NOMO-1 treated with DMSO at 0.1 percent for 48 hours (cell line): ENCODE measurements at regions not wholly inside any gene's neighbourhood (a gene's known extent, or its start where the extent isn't known, plus 50 kb on each side); places are given as distances from the start of the nearest gene placed in this dataset.
A peak's percentile ranks its signal among the peaks of the same experiment; 100 is the strongest.
"Not testable (repeated sequence)": the region's sequence is repeated elsewhere in the genome, so short reads cannot be mapped to it uniquely, and the experiment has no call there.

ENCODE experiments used
- DNase-seq: peaks from one replicate; lab custom pipeline; 2025; ENCODE audit not compliant: unreplicated experiment; lab: John Stamatoyannopoulos, UW

GRCh38 chr15:50857763-50858162 is 50.7 kb upstream of the AP4E1 start:
- DNase-seq = no peak

GRCh38 chr15:50854601-50855490 is 53.6 kb upstream of the AP4E1 start:
- DNase-seq = peak; percentile 74

DNA sequence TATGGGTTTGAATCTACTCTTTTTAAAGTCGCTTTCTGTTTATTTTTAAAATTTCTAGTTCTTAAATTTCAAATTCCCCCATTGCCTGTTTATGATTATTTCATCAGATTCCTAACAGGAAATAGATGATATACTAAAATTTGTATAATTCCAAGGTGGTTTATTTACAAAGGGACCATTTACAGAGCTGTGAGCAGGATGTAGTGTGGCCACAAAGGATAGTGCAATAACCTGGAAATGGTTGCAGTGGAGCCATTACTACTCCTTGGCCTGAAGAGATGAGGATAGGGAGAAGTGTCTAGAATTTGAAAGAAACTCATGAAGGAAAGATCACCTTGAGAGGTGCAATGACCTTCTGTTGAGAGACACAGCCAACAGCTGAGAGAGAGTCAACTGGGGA is 58.5 kb upstream of the AP4E1 start:
- no peak for DNase-seq

DNA sequence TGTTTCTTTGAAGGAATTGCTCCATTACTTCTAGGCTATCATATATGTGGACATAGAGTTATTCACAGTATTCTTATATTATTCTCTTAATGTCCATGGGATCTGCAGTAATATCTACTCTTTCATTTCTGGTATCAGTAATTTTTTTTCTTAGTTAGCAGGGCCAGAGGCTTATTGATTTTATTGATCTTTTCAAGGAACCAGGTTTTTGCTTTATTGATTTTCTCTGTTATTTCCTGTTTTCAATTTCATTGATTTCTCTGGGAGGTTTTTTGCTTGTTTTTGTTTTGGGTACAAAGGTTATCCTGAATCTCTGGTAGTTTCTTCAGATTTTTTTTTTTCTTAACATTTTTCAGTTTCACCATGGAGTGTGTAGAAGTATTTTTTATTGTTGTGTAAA is 60.1 kb upstream of the AP4E1 start:
- no peak for DNase-seq

- not testable (repeated sequence) for DNase-seq
Measured at GRCh38 chr15:50845181-50845580, 63.3 kb upstream of the AP4E1 start.

DNA sequence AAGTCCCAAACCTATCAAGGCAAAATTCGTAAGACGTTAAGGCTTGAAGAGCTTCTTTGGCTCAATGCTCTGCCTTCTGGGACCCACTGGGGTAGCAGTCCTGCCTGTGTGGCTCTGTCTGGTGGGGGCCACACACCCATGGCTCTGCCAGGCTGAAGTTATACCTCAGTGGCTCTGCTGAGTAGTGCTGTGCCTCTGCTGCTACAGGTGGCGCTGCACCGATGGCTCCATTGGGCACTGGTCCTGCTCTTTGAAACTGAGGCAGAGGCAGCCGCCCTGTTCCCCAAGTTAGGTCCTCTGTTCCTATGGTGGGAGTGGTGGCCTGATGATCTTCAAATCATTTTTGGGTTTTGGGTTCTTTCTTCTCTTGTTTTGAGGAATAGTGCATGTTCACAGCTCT is 68.0 kb upstream of the AP4E1 start:
- no peak for DNase-seq

- no peak for DNase-seq
Measured at GRCh38 chr15:50837256-50837770, 71.2 kb upstream of the AP4E1 start.

- DNase-seq = no peak
Measured at GRCh38 chr15:50830477-50831354, 65.2 kb upstream of the SPPL2A start.

DNA sequence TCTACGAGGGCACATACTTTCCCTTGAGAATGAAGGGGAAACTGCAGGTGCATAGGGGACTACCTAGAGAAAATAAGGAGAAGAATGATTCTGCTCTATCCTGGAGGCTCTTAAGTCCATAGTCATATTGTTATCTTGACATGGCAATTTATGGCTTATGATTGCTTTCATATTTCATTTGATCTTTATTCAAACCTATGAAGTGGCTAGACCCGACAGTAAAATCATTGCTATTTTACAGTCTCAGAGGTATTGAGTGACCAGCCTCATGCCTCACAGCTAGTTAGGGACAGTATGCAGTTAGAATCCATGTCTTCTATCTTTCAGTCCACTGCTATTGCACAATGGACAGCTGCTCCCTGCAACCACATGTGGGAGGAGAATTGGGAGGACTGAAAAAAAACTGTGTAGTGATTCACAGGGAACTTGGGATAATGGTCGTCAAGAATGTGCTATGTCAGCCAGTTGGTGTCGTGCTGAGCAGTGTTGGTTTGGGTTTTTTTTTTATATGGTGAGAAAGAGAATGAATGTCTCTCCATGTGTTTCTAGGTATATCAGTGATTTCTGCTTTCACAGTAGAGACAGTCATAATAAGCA is 63.2 kb upstream of the SPPL2A start:
- DNase-seq = no peak

- DNase-seq = no peak
Measured at GRCh38 chr15:50825946-50826345, 60.4 kb upstream of the SPPL2A start.

DNA sequence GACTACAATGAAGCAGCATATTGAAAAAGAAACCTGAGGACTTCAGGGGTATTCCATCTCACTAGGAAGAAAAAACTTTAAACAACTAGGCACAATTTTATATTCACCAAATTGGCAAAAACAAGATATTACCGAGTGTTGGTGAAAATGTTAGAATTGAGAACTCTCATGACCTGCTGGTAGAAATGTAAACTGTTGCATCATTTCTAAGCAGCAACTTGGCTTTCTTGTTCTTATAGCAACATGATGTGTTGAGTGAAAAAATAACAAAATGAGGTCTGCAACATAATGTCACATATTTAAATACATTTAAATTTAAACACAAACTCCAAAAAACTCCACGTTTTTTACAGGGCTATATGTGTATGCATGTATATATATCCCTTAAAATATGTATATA is 59.0 kb upstream of the SPPL2A start:
- DNase-seq = no peak

- no peak for DNase-seq
Measured at GRCh38 chr15:50823281-50823680, 57.8 kb upstream of the SPPL2A start.

- no peak for DNase-seq
Measured at GRCh38 chr15:50821476-50821875, 56.0 kb upstream of the SPPL2A start.

- no peak for DNase-seq
Measured at GRCh38 chr15:50820808-50821382, 55.4 kb upstream of the SPPL2A start.

DNA sequence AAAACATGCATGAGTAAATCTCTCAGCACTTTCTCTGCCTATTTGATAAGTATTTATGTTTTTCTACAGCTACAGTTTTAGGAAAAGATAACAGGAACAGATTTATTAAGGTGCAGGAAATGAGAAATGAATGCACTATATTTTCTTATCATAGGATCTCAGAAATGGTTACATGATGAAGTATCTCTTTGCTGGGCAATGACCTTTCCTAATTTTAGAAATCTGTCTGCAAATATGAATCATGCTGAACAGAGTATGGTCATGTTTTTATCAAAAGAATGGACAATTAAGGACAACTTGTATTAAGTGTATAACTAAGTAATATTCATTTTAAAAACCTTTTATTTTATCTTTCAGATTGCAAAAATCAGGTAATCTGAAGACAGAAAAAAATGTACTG is 53.8 kb upstream of the SPPL2A start:
- DNase-seq = no peak

GRCh38 chr15:50815958-50816590 is 50.6 kb upstream of the SPPL2A start:
- DNase-seq = no peak
